ENCODE measurements at regions not wholly inside any gene's neighbourhood (a gene's known extent, or its start where the extent isn't known, plus 50 kb on each side); places are given as distances from the start of the nearest gene placed in this dataset.

DNA sequence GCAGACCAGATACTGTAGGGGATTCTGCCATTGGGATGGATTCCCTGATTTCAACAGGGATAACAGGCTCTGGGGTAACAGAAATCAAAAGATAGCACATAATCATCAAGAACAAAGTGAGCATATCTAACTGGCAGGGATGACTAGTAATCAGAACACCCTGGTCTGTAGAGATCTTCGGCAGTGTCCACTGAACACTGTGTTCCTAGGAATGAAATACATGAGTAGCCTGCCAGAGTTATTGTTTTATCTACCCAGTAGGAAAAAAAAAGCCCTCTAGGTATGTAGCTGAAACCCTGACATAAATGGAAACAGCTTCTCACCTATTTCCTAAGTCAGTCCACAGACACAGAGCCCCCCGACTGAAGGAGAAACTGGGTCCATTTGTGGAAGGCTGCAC lies 340.3 kb upstream of the ZNF385D start:
- TF ChIP-seq EZH2 (IDR thresholded peaks at IDR 0.05) (no peak), FOXP2 (optimal IDR thresholded peaks at IDR 0.05; ENCODE audit: control extremely low read depth, extremely low read length, insufficient read depth) (no peak)

All from SK-N-MC (cell line).